Thoracic aorta (tissue), 2 donors: ENCODE measurements at regions not wholly inside any gene's neighbourhood (a gene's known extent, or its start where the extent isn't known, plus 50 kb on each side); places are given as distances from the start of the nearest gene placed in this dataset.
A peak's percentile ranks its signal among the peaks of the same experiment; 100 is the strongest.

Source experiments
- ATAC-seq: fragments of 150-250 bp; one replicate; pipeline ENCODE4 v1.8.0; 2017; ENCODE audit warnings: low read depth; ENCODE audit not compliant: insufficient number of reproducible peaks, low FRiP score
- DNase-seq: peaks from one replicate; pipeline ENCODE4 v3.0.0-alpha.2; 2020; ENCODE audit warnings: low spot score
- H3K27ac ChIP-seq, 2 donors: fragments of 200-600 bp; sonication (generic); 1 replicate in 1 of 2; 2 replicates in 1 of 2; pipeline ENCODE4 v1.5.1; 2016; ENCODE audit warnings: mild to moderate bottlenecking in 2 of 2, moderate library complexity in 2 of 2
- H3K27me3 ChIP-seq: fragments of 200-600 bp; sonication (generic); replicated peaks from 2 replicates; pipeline ENCODE4 v1.6.0; 2016; ENCODE audit warnings: mild to moderate bottlenecking; ENCODE audit not compliant: insufficient read depth
- H3K36me3 ChIP-seq: fragments of 200-600 bp; sonication (generic); one replicate; pipeline ENCODE4 v1.5.1; 2016
- H3K4me1 ChIP-seq, 2 donors: fragments of 200-600 bp; sonication (generic); 1 replicate in 1 of 2; 2 replicates in 1 of 2; pipeline versions ENCODE4 v1.5.1 to v1.6.0; 2016; ENCODE audit warnings: low read depth in 2 of 2, mild to moderate bottlenecking in 1 of 2; ENCODE audit not compliant: control insufficient read depth in 1 of 2
- H3K4me3 ChIP-seq: fragments of 200-600 bp; sonication (generic); 2 replicates; pipeline ENCODE4 v1.5.1; 2016; ENCODE audit warnings: mild to moderate bottlenecking
- H3K9me3 ChIP-seq: fragments of 200-600 bp; sonication (generic); 2 replicates; pipeline ENCODE4 v1.5.1; 2016
- TF ChIP-seq, protein P1 (sequence below): fragments of 200-600 bp; sonication (generic); IDR thresholded peaks from one replicate; pipeline ENCODE4 v1.5.1; 2019; ENCODE audit warnings: antibody characterized with exemption

DNA sequence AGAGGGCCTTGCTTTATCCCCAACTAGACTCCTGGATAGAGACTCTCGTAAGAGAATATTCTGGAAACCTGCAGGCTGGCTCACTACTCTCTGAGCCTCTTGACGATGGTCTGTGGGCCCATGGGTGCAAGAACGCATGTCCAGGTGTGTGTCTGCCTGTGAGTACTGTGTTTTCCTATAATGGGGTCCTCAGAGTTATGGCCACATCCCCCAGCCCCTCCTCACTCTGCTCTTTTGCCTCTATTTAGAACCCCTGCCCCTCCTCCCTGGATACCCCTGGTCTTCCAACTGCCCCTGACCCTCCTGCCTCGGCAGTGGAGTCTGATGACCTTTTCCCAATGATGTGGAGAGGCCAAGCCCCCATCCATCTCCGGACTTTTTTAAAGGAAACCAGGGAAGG lies 148.1 kb downstream of the ZFP36L2 start:
- peaks cover 42 to 60% of the 10 kb centered on the region in 2 donors for H3K4me1 ChIP-seq
- DNase-seq (no peak), ATAC-seq (no peak)
- TF ChIP-seq, protein P1, sequence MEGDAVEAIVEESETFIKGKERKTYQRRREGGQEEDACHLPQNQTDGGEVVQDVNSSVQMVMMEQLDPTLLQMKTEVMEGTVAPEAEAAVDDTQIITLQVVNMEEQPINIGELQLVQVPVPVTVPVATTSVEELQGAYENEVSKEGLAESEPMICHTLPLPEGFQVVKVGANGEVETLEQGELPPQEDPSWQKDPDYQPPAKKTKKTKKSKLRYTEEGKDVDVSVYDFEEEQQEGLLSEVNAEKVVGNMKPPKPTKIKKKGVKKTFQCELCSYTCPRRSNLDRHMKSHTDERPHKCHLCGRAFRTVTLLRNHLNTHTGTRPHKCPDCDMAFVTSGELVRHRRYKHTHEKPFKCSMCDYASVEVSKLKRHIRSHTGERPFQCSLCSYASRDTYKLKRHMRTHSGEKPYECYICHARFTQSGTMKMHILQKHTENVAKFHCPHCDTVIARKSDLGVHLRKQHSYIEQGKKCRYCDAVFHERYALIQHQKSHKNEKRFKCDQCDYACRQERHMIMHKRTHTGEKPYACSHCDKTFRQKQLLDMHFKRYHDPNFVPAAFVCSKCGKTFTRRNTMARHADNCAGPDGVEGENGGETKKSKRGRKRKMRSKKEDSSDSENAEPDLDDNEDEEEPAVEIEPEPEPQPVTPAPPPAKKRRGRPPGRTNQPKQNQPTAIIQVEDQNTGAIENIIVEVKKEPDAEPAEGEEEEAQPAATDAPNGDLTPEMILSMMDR: no peak
- H3K27me3 ChIP-seq: no peaks in the 10 kb centered on the region
- H3K27ac ChIP-seq: no peak overlapping the region
- H3K4me3 ChIP-seq: no peak overlapping the region
- no peaks in the 10 kb centered on the region for H3K9me3 ChIP-seq
- no peaks in the 10 kb centered on the region for H3K36me3 ChIP-seq

DNA sequence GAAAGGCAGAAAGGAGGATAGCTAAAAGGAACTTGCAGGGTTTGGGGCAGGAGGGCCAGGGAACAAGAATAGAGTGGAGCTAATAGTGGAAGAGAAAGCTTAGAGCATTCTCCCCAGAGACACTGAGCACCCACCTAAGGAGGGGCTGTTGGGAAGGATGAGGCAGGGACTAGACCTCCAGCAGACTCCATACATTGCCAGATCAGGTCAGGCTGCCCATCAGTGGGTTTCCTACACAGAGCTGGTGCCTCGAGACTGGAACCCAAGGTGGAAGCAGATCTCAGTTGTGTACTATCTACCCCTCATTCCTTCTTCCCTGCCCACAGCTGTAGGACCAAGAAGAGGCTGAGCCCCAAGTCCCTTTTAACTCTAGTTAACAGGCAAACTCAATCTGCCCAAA lies 148.5 kb downstream of the ZFP36L2 start:
- H3K4me3 ChIP-seq: no peak overlapping the region
- TF ChIP-seq, protein P1: no peak
- no peak for DNase-seq
- peak overlapping the region in 1 of 2 donors; percentile 99 for H3K27ac ChIP-seq
- no peaks in the 10 kb centered on the region for H3K9me3 ChIP-seq
- H3K36me3 ChIP-seq: no peaks in the 10 kb centered on the region
- no peak for ATAC-seq
- no peaks in the 10 kb centered on the region for H3K27me3 ChIP-seq
- H3K4me1 ChIP-seq: peaks cover 40 to 60% of the 10 kb centered on the region in 2 donors

DNA sequence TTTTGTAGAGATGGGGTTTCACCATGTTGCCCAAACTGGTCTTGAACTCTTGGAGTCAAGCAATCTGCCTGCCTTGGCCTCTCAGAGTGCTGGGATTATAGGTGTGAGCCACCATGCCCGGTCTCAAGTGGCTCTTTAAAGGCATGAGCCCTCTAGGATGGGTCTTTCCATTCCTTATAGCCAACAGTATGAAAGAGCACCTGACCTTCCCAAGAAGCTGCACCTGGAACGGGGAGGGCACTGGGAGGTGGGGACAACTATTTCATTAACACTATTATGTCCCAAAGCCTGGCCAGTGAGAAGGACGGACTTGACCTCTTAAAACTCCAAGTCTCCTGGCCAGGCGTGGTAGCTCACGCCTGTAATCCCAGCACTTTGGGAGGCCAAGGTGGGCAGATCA lies 149.7 kb downstream of the ZFP36L2 start:
- peaks cover 37 to 59% of the 10 kb centered on the region in 2 donors for H3K4me1 ChIP-seq
- no peak for DNase-seq
- peak overlapping the region; percentile 97 to 99 for H3K27ac ChIP-seq
- TF ChIP-seq, protein P1: no peak
- no peak overlapping the region for H3K4me3 ChIP-seq
- H3K9me3 ChIP-seq: no peaks in the 10 kb centered on the region
- no peaks in the 10 kb centered on the region for H3K36me3 ChIP-seq
- no peaks in the 10 kb centered on the region for H3K27me3 ChIP-seq
- ATAC-seq: no peak

DNA sequence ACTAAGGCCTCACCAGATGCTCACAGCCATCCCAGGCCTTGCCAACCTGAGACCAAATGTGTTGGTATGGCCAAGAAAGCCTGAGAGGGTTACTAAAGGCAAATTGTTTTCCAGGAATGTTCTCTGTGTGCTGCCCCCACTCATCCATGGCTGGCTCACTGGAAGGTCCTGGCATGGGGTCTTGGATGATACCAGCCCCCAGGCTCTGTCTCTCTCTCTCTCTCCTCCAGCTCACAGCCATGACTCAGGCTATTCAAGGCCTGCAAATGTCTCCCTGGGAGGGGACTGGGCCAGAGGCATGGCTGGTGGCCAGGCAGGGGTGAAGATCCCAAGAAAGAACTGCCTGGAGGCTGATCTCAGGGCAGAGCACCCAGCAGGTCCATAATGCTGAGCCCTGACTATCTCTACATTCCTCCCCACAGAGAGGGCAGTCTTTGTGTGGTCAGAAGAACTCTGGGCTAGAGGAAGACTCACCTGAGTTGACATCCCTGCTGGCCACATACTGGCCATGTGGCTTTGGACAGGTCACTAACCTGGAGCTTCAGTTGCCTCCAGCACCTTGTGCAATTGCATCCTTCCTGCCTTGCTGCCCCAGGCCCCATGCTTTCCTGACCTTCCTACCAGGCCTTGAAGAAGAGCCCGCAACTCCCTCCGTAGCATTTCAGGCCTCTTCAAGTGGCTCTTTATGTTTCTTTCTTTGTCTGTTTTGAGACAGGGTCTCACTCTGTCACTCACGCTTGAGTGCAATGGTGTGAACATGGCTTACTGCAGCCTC lies 150.4 kb downstream of the ZFP36L2 start:
- ATAC-seq (no peak), DNase-seq (no peak)
- Histone ChIP-seq H3K27me3 (no peaks in the 10 kb centered on the region), H3K36me3 (no peaks in the 10 kb centered on the region), H3K27ac (peak overlapping the region; percentile 97 to 99), H3K4me1 (peaks cover 44 to 62% of the 10 kb centered on the region in 2 donors), H3K4me3 (no peak overlapping the region), H3K9me3 (no peaks in the 10 kb centered on the region)
- TF ChIP-seq, protein P1: no peak

DNA sequence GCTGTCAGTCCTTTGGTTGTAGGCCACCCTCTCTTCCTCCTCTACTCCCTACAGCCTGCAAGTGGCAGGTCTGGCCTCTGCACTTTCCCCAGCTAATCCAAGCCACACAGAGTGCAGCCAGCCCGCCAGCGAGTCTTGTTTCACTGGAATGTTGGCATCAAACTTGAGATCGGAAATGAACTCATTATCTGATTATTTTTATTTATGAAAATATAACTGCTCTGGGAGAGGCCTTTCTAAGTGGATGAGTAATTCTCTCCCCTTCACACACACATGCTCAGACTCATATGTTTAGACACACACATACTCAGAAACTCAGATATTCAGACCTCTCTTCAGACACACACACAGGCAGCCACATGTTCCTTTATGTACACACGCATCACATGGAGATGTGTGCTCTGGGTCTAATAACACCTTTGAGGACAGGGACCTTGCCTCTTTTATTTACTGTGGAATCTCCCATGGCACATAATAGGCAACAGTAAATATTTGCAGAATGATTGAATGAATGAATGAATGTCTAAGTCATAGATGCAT lies 151.3 kb downstream of the ZFP36L2 start:
- Histone ChIP-seq H3K27ac (peak overlapping the region; percentile 97 to 99), H3K4me3 (no peak overlapping the region), H3K4me1 (peaks cover 51 to 71% of the 10 kb centered on the region in 2 donors), H3K36me3 (no peaks in the 10 kb centered on the region), H3K9me3 (no peaks in the 10 kb centered on the region), H3K27me3 (no peaks in the 10 kb centered on the region)
- TF ChIP-seq, protein P1: peak; percentile 14
- peak; percentile 63 for ATAC-seq
- DNase-seq: peak; percentile 72
